ENCODE measurements at regions not wholly inside any gene's neighbourhood (a gene's known extent, or its start where the extent isn't known, plus 50 kb on each side); places are given as distances from the start of the nearest gene placed in this dataset.
A peak's percentile ranks its signal among the peaks of the same experiment; 100 is the strongest.
"Not testable (repeated sequence)": the region's sequence is repeated elsewhere in the genome, so short reads cannot be mapped to it uniquely, and the experiment has no call there.

GRCh38 chr3:66633402-66634381 is 132.9 kb upstream of the LRIG1 start:
- DNase-seq: peak; percentile 6

GRCh38 chr3:66638717-66639116 is 137.9 kb upstream of the LRIG1 start:
- DNase-seq: no peak

DNA sequence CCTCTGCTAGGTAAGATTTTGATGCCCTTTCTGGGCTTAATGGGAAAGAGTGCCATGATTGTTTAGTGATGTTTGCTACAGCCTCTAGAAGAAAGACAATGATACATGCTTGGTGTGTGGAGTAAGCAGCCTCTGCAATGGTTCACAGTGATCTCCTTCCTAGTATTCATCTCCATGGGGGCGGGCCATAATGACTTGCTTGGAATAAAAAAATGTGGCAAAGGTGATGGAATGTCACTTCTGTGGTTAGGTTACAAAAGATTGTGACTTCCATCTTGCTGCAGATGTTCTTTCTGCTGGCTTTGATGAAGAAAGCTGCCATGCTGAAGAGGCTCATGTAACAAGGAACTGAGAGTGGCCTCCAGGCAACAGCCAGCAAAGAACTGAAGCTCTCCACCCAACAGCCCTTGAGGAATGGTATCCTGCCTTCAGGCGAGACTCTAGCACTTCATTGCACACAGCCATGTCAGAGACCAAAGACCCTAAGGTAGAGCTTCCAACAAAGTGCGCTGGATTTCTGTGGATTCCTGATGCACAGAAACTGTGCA is 139.1 kb upstream of the LRIG1 start:
- DNase-seq: no peak

DNA sequence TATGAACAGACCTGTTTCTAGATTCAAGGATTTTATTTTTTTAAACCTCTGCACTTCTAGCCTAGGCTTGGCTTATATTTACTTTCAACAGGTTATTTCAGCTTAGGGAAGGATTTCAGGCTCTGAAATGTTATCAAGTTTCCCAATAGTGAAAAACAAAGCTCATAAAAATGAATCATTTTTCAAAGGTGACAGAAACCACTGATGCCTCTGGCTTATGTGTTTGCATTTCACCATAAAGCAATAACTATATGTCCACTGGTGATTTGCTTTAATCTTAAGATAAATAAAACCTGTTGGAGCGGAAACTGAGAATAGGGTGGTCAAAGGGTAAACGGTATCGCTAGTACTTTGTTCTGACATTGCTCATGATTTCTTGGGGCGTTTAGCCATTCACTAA is 141.2 kb upstream of the LRIG1 start:
- no peak for DNase-seq

DNA sequence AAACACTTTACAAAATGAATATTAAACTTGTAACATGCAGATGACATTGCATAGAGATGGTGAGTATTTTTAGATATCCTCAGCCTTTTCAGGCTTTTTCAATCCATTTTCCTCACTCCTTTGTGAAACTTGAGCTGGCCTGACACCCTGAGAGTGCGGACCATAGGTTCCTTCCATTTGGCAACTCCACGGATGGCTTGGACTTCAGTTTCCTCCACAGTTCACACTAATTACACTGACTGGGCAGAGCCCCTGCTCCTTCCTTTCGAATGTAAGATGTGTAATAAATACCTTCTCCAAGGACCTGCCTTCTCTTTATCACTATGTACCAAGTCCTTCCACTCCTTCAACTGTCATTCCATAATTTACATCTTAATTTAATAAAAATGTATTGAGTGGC is 141.7 kb upstream of the LRIG1 start:
- no peak for DNase-seq

DNA sequence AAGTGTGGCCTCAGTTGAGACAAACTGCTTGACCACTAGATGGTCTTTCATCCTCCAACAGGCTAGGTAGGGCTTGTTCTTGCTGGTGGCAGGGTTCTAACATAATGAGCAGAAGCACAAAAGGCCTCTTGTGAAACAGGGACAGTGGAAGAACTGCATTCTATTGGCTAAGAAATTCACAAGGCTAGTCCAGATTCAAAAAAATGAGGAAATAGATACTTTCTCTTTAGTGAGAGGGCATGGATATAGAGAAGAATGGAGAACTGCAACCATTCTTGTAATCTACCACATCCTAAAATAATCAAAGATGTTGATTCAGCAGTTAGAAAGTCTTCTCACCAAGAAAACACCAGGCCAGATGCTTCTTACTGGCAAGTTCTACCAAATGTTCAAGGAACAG is 143.7 kb upstream of the LRIG1 start:
- no peak for DNase-seq

DNA sequence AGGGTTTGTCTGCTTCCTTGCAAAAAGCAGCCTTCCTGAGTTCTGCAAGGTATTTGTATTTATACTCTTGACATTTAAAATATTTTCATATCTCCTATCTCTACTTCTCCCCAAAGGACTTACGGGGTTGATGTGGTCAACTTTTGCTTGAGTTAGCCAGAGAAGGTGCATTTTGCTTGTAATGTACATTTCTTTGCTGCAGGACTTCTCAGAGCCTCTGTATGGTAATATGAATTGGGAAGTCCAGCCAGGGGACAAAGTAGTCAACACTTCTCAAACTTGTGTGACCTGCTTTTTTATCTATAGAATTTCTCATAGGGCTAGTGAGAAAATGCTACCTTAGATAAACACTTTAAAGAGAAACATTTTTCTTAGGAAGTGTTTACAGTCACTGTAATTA is 148.2 kb upstream of the LRIG1 start:
- DNase-seq: no peak

DNA sequence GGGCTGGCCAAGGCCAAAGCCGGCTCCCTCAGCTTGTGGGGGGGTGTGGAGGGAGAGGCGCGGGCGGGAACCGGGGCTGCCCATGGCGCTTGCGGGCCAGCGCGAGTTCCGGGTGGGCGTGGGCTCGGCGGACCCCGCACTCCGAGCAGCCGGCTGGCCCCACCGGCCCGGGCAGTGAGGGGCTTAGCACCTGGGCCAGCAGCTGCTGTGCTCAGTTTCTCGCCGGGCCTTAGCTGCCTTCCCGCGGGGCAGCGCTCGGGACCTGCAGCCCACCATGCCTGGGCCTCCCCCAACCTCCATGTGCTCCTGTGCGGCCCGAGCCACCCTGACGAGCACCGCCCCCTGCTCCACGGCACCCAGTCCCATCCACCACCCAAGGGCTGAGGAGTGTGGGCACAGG is 150.7 kb upstream of the LRIG1 start:
- not testable (repeated sequence) for DNase-seq

DNA sequence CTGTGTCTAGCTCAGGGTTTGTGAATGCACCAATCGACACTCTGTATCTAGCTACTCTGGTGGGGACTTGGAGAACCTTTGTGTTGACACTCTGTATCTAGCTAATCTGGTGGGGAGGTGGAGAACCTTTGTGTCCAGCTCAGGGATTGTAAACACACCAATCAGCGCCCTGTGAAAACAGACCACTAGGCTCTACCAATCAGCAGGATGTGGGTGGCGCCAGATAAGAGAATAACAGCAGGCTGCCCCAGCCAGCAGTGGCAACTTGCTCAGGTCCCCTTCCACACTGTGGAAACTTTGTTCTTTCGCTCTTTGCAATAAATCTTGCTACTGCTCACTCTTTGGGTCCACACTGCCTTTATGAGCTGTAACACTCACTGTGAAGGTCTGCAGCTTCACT is 151.3 kb upstream of the LRIG1 start:
- DNase-seq: not testable (repeated sequence)

- no peak for DNase-seq
Observed at GRCh38 chr3:66655044-66655443, 154.2 kb upstream of the LRIG1 start.

GRCh38 chr3:66655671-66656070 is 154.8 kb upstream of the LRIG1 start:
- no peak for DNase-seq

DNA sequence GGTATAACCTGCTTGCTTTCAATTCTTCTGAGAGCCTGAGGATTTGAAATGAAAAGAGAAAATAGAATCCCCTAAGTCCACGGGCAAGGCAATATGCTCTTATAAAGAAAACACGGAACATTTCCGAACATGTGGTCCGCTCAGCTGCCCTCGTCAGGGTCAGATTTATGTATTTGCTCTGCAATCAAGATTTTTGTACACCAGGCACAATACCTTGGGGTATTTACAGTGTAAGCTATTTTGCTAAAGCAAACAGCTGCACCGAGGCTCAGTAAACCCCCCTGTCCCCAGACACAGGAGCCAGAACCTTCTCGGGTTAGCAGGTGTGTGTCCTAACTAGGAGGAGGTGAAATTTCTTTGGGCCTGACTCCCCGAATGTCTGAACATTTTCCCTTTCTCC is 155.8 kb upstream of the LRIG1 start:
- DNase-seq: no peak

- DNase-seq: no peak
Observed at GRCh38 chr3:66659056-66659455, 158.2 kb upstream of the LRIG1 start.

DNA sequence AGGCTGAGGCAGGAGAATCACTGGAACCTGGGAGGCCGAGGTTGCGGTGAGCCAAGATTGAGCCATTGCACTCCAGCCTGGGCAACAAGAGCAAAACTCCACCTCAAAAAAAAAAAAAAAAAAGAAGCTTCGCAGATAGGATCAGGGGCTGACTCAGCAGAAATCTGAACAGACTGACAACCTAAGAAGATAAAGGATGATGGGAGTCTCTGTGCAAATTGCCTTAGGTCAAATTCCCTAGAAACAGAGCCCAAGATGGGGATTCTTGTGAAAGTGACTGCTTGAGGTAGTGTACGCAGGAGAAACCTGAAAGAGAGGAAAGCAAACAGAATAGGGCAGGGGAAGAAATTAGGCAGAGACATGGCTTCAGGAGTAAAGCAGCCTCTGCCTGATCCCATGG is 160.8 kb upstream of the LRIG1 start:
- DNase-seq: no peak

DNA sequence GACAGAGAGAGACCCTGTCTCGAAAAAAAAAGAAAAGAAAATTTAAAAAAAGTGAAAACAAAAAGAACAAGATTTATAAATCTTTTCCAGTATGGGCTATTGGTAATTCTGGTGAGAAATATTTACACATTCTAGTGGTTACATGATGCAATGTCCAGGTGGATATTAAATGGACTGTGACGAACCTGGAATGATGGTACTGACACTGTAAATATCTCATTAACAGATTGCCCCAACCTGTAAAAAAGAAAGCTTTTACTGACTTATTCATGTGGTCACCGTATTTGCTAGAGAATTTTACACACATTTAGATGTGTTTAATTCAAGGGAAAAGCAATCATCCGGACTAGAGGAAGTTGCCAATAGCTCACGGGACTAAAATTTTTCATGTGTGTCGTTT is 162.1 kb upstream of the LRIG1 start:
- DNase-seq: no peak

DNA sequence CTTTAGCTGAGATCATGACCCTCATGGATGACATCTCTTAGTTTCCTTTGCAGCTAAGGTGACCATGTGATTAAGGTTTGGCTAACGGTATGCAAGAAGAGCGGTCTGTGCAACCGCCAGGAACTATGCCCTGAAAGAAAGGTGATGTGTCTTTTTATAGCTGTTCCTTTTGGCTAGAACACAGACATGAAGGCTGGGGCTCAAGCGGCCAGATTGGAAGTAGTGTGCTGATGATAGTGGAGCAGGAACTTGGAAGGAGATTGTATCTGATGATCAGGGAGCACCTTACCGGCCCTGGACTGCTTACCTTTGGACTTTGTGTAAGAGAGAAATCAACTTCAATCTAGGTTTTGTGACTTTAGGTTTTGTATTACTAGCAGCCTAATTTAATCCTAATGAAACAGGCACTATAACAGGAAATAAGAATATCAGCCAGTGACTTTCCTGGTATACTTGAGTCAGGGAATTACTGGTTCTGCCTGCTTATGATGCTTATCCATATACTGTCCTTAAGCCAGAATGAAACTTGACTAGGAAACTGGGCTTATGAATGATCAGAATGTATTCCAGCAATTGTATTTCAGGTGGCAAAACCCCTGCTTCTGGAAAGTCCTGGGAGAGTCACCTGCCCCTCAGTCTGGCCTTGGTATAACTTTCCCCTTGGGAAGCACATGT is 164.3 kb upstream of the LRIG1 start:
- DNase-seq: no peak

DNA sequence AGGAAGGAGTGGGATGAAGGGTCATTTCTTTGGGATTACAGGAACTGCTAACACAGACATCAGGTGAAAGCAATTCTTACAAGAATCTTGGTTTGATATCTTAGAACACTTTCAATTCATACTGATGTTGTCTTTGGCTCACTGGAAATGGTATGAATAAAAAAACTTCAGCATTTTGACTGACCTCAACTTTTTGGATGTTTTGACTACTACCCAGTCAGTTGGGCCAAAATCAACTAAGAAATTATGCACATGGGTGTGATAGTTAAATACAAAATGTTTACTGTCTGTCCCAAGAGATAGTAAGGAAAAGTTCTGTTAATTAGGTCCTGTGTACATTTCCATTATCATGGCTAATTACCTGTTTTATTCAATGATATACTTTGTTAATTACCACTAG is 165.5 kb upstream of the LRIG1 start:
- no peak for DNase-seq

- DNase-seq: no peak
Observed at GRCh38 chr3:66667263-66667662, 166.4 kb upstream of the LRIG1 start.

- peak; percentile 28 for DNase-seq
Observed at GRCh38 chr3:66671291-66671690, 170.5 kb upstream of the LRIG1 start.

GRCh38 chr3:66672830-66673229 is 172.0 kb upstream of the LRIG1 start:
- no peak for DNase-seq

DNA sequence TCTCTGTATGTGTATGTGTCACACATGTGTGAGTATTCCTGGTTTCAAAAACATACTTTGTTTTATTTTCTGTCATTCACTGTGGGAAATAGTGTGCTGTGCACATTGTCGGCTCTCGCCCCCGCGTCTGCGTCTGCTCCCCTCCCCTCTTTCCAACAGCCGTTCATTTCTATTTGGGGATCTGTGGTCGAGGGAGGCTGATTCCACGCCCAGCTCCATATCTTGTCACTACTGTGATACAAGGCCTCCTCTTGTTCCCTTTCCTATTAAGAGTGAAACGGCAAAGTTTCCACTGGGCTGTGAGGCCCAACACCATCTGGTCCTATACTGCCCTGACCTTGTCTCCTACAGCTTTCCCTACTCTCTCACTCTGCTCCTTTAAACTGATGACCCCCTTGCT is 172.5 kb upstream of the LRIG1 start:
- no peak for DNase-seq

- DNase-seq: no peak
Observed at GRCh38 chr3:66675366-66675765, 174.5 kb upstream of the LRIG1 start.

GRCh38 chr3:66692042-66692765 is 191.4 kb upstream of the LRIG1 start:
- no peak for DNase-seq
